Tibial artery (tissue), 4 donors: ENCODE measurements at regions not wholly inside any gene's neighbourhood (a gene's known extent, or its start where the extent isn't known, plus 50 kb on each side); places are given as distances from the start of the nearest gene placed in this dataset.
A peak's percentile ranks its signal among the peaks of the same experiment; 100 is the strongest.

ENCODE experiments used
- DNase-seq, 2 donors: peaks; one replicate each; pipeline ENCODE4 v3.0.0-alpha.2; 2019
- H3K27ac ChIP-seq, 2 donors: fragments of 200-600 bp; sonication (generic) in 1 of 2; 1 replicate in 1 of 2; 2 replicates in 1 of 2; pipeline ENCODE4 v1.5.1; 2018 to 2019; ENCODE audit warnings: mild to moderate bottlenecking in 1 of 2
- H3K27me3 ChIP-seq, 2 donors: fragments of 200-600 bp; sonication (generic) in 1 of 2; one replicate each; pipeline versions ENCODE4 v1.5.1 to v1.6.0; 2016 to 2019
- H3K36me3 ChIP-seq, 3 donors: fragments of 200-600 bp; sonication (generic) in 2 of 3; one replicate each; pipeline ENCODE4 v1.5.1; 2016 to 2019; ENCODE audit warnings: mild to moderate bottlenecking in 2 of 3
- H3K4me1 ChIP-seq, 4 donors: fragments of 200-600 bp; sonication (generic) in 2 of 4; 1 replicate in 3 of 4; 2 replicates in 1 of 4; pipeline ENCODE4 v1.5.1; 2016 to 2019
- H3K4me3 ChIP-seq, 2 donors: fragments of 200-600 bp; sonication (generic) in 1 of 2; 1 replicate in 1 of 2; 2 replicates in 1 of 2; pipeline ENCODE4 v1.5.1; 2018 to 2019; ENCODE audit warnings: mild to moderate bottlenecking in 2 of 2
- H3K9me3 ChIP-seq, 3 donors: fragments of 200-600 bp; sonication (generic) in 1 of 3; one replicate each; pipeline ENCODE4 v1.5.1; 2016 to 2019
- CTCF ChIP-seq, 2 experiments: fragments of 200-600 bp in 1 of 2; fragments of 450-650 bp in 1 of 2; IDR thresholded peaks; one replicate each; pipeline ENCODE4 v1.5.1; 2017 to 2019; ENCODE audit warnings: antibody characterized with exemption in 2 of 2, mild to moderate bottlenecking in 1 of 2, moderate library complexity in 1 of 2
- intact Hi-C: fragments of 100-400 bp; cut with DNase I; formaldehyde crosslinking; loops from one replicate; pipeline ENCODE4 v1.15.0; 2023; ENCODE audit warnings: low total_unique reads

- intact Hi-C loops = no loop called here
- Histone ChIP-seq H3K27ac (no peak overlapping the region), H3K4me1 (no peaks in the 10 kb centered on the region)
Measured at GRCh38 chr22:44419429-44419828, 78.6 kb downstream of the RTL6 start.

GRCh38 chr22:44413211-44413610 lies 84.8 kb downstream of the RTL6 start:
- TF ChIP-seq CTCF (IDR thresholded peaks at IDR 0.05) = no peak
- H3K36me3 ChIP-seq = no peaks in the 10 kb centered on the region
- peak in 1 of 2 donors; percentile 9 for DNase-seq

More at GRCh38 chr22:44419429-44419828, 78.6 kb downstream of the RTL6 start:
- Histone ChIP-seq H3K9me3 (peaks cover 0 to 19% (median 5%) of the 10 kb centered on the region in 3 donors), H3K27me3 (peaks cover 0 to 17% of the 10 kb centered on the region in 2 donors), H3K4me3 (no peak overlapping the region), H3K36me3 (no peaks in the 10 kb centered on the region)
- TF ChIP-seq CTCF (IDR thresholded peaks at IDR 0.05) = no peak
- no peak for DNase-seq

DNA sequence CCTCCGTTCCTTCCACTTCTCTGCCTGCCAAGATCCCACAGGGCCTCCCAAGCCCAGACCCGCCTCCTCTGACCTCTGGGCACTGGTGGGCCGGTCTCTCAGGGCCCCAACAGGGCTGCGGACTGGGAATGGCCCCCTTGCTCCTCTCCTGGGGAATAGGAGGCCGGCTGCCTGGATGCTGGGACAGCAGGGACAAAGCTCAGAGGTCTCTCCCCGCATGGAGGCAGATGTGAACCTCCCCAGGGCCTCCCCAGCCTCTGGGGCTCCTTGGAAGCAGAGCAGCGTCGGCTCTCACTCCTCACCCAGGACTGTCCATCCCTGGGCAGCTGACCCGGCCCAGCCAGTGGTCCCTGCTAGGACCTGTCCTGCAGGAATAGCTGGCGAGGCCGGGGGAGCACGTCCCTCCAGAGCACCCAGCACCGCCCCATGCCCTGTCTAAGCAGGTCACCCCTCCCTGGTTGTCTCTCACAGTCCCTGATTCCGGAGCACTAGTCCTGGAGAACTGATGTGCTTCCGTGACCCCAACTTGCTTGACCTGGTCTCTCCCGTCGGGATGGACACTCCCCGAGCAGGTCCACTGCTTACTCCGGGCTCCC lies 85.8 kb downstream of the RTL6 start:
- no peak overlapping the region for H3K4me3 ChIP-seq
- intact Hi-C loops = no loop called here
- peaks cover 0 to 43% of the 10 kb centered on the region in 2 donors for H3K27me3 ChIP-seq
- no peak overlapping the region for H3K27ac ChIP-seq
- DNase-seq = peak in 1 of 2 donors; percentile 47
- TF ChIP-seq CTCF (IDR thresholded peaks at IDR 0.05) = no peak
- no peaks in the 10 kb centered on the region for H3K4me1 ChIP-seq
- no peaks in the 10 kb centered on the region for H3K36me3 ChIP-seq
- H3K9me3 ChIP-seq = no peaks in the 10 kb centered on the region

More at GRCh38 chr22:44413211-44413610, 84.8 kb downstream of the RTL6 start:
- intact Hi-C loops = no loop called here
- H3K4me3 ChIP-seq = no peak overlapping the region
- H3K27me3 ChIP-seq = peaks cover 0 to 39% of the 10 kb centered on the region in 2 donors
- H3K4me1 ChIP-seq = no peaks in the 10 kb centered on the region
- no peaks in the 10 kb centered on the region for H3K9me3 ChIP-seq
- H3K27ac ChIP-seq = no peak overlapping the region

GRCh38 chr22:44411226-44412135 lies 86.6 kb downstream of the RTL6 start:
- Histone ChIP-seq H3K9me3 (no peaks in the 10 kb centered on the region), H3K4me1 (no peaks in the 10 kb centered on the region), H3K36me3 (no peaks in the 10 kb centered on the region), H3K27ac (no peak overlapping the region), H3K27me3 (peaks cover 0 to 43% of the 10 kb centered on the region in 2 donors), H3K4me3 (no peak overlapping the region)
- no peak for TF ChIP-seq CTCF (IDR thresholded peaks at IDR 0.05)
- DNase-seq = peak in 1 of 2 donors; percentile 55
- intact Hi-C loops = no loop called here

- no peak overlapping the region for H3K27ac ChIP-seq
- peaks cover 0 to 43% of the 10 kb centered on the region in 2 donors for H3K27me3 ChIP-seq
- no peak for TF ChIP-seq CTCF (IDR thresholded peaks at IDR 0.05)
- H3K4me3 ChIP-seq = no peak overlapping the region
- DNase-seq = peak in 1 of 2 donors; percentile 48
- no peaks in the 10 kb centered on the region for H3K4me1 ChIP-seq
- H3K9me3 ChIP-seq = no peaks in the 10 kb centered on the region
- no peaks in the 10 kb centered on the region for H3K36me3 ChIP-seq
- intact Hi-C loops = no loop called here
Measured at GRCh38 chr22:44410451-44410991, 87.5 kb downstream of the RTL6 start.
